Loucy (cell line): ENCODE measurements at regions not wholly inside any gene's neighbourhood (a gene's known extent, or its start where the extent isn't known, plus 50 kb on each side); places are given as distances from the start of the nearest gene placed in this dataset.

Source experiments
- H2AFZ ChIP-seq: fragments of 200-600 bp; sonication (generic); 2 replicates; pipeline ENCODE4 v1.6.0; 2016; ENCODE audit warnings: antibody characterized with exemption, mild to moderate bottlenecking, low read length, moderate library complexity
- H3F3A ChIP-seq: fragments of 200-600 bp; 2 replicates; pipeline ENCODE4 v1.6.0; 2016; ENCODE audit warnings: antibody characterized with exemption, low read depth, mild to moderate bottlenecking
- H3K27me3 ChIP-seq: fragments of 200-600 bp; sonication (generic); 2 replicates; pipeline ENCODE4 v1.6.1; 2014; ENCODE audit warnings: low read length, mild to moderate bottlenecking; ENCODE audit not compliant: insufficient read depth, poor library complexity, severe bottlenecking
- H3K36me3 ChIP-seq: fragments of 200-600 bp; sonication (generic); 2 replicates; pipeline ENCODE4 v1.6.1; 2016; ENCODE audit warnings: low read length; ENCODE audit not compliant: insufficient read depth
- H3K4me1 ChIP-seq: fragments of 200-600 bp; sonication (generic); 2 replicates; pipeline ENCODE4 v1.5.1; 2014; ENCODE audit warnings: low read length, mild to moderate bottlenecking; ENCODE audit not compliant: insufficient read depth, poor library complexity, severe bottlenecking
- H3K4me2 ChIP-seq: fragments of 200-600 bp; sonication (generic); 2 replicates; pipeline ENCODE4 v1.6.0; 2014; ENCODE audit warnings: antibody characterized with exemption, low read length, low read depth, mild to moderate bottlenecking; ENCODE audit not compliant: poor library complexity, severe bottlenecking
- H3K4me3 ChIP-seq: fragments of 200-600 bp; sonication (generic); 2 replicates; pipeline ENCODE4 v1.5.1; 2014; ENCODE audit warnings: low read length, mild to moderate bottlenecking, mixed read lengths; ENCODE audit not compliant: poor library complexity, severe bottlenecking
- H3K79me2 ChIP-seq: fragments of 200-600 bp; sonication (generic); 2 replicates; pipeline ENCODE4 v1.6.1; 2014; ENCODE audit warnings: low read length; ENCODE audit not compliant: insufficient read depth
- H3K9ac ChIP-seq: fragments of 200-600 bp; sonication (generic); 2 replicates; pipeline ENCODE4 v1.6.0; 2014; ENCODE audit warnings: mild to moderate bottlenecking, low read depth, low read length, moderate library complexity; ENCODE audit not compliant: poor library complexity, severe bottlenecking
- H3K9me2 ChIP-seq: fragments of 200-600 bp; sonication (generic); replicated peaks from 2 replicates; pipeline ENCODE4 v1.6.1; 2016; ENCODE audit warnings: low read depth, low read length, mixed read lengths
- H3K9me3 ChIP-seq: fragments of 200-600 bp; sonication (generic); 2 replicates; pipeline ENCODE4 v1.6.1; 2014; ENCODE audit warnings: mild to moderate bottlenecking, antibody characterized with exemption, low read length, low read depth; ENCODE audit not compliant: insufficient read depth
- H4K20me1 ChIP-seq: fragments of 200-600 bp; sonication (generic); 2 replicates; pipeline ENCODE4 v1.6.0; 2014; ENCODE audit warnings: antibody characterized with exemption, low read length, mild to moderate bottlenecking; ENCODE audit not compliant: insufficient read depth, poor library complexity, severe bottlenecking
- CTCF ChIP-seq: fragments of 200-600 bp; sonication (generic); conservative IDR thresholded peaks from 2 replicates; pipeline ENCODE4 v1.5.1; 2014; ENCODE audit warnings: mild to moderate bottlenecking, antibody characterized with exemption, low read length
- EZH2phosphoT487 ChIP-seq: fragments of 200-600 bp; IDR thresholded peaks from 2 replicates; pipeline ENCODE4 v1.6.1; 2018; ENCODE audit warnings: antibody characterized with exemption, mild to moderate bottlenecking, moderate library complexity, borderline replicate concordance

GRCh38 chr18:77763530-77764145 lies 514.0 kb downstream of the GALR1 start:
- Histone ChIP-seq H3K9me2 (no peaks in the 10 kb centered on the region), H3K4me2 (no peak overlapping the region), H2AFZ (no peak overlapping the region), H3K4me1 (no peaks in the 10 kb centered on the region), H3F3A (no peaks in the 10 kb centered on the region), H3K4me3 (no peak overlapping the region), H4K20me1 (no peaks in the 10 kb centered on the region), H3K36me3 (no peaks in the 10 kb centered on the region), H3K27me3 (no peaks in the 10 kb centered on the region), H3K9me3 (no peaks in the 10 kb centered on the region), H3K79me2 (no peaks in the 10 kb centered on the region), H3K9ac (no peak overlapping the region)
- TF ChIP-seq EZH2phosphoT487 (no peak), CTCF (no peak)

- no peak overlapping the region for H3K4me2 ChIP-seq
- no peaks in the 10 kb centered on the region for H3K79me2 ChIP-seq
- H3F3A ChIP-seq: no peaks in the 10 kb centered on the region
- no peaks in the 10 kb centered on the region for H4K20me1 ChIP-seq
- peak; percentile 73 for TF ChIP-seq CTCF
- no peak for TF ChIP-seq EZH2phosphoT487
- H3K9ac ChIP-seq: no peak overlapping the region
- no peaks in the 10 kb centered on the region for H3K9me2 ChIP-seq
- H3K27me3 ChIP-seq: no peaks in the 10 kb centered on the region
- no peak overlapping the region for H3K4me3 ChIP-seq
- no peaks in the 10 kb centered on the region for H3K4me1 ChIP-seq
- no peaks in the 10 kb centered on the region for H3K9me3 ChIP-seq
- H3K36me3 ChIP-seq: no peaks in the 10 kb centered on the region
- no peak overlapping the region for H2AFZ ChIP-seq
These were observed 515.8 kb downstream of the GALR1 start for GRCh38 chr18:77765468-77765867.

- Histone ChIP-seq H3K79me2 (no peaks in the 10 kb centered on the region), H3K9me3 (no peaks in the 10 kb centered on the region), H3K9ac (no peak overlapping the region), H3K36me3 (no peaks in the 10 kb centered on the region), H2AFZ (no peak overlapping the region), H3K4me2 (no peak overlapping the region), H3F3A (no peaks in the 10 kb centered on the region), H4K20me1 (no peaks in the 10 kb centered on the region), H3K9me2 (no peaks in the 10 kb centered on the region), H3K27me3 (no peaks in the 10 kb centered on the region), H3K4me1 (no peaks in the 10 kb centered on the region), H3K4me3 (no peak overlapping the region)
- TF ChIP-seq CTCF (no peak), EZH2phosphoT487 (no peak)
These were observed 516.8 kb downstream of the GALR1 start for GRCh38 chr18:77766421-77766820.
